IMR-90 (cell line): ENCODE measurements at regions not wholly inside any gene's neighbourhood (a gene's known extent, or its start where the extent isn't known, plus 50 kb on each side); places are given as distances from the start of the nearest gene placed in this dataset.

ENCODE experiments used
- ATAC-seq: fragments of 200-7000 bp; cut with Tn5 transposase; 2 replicates; pipeline ENCODE4 v1.9.1; 2020; ENCODE audit warnings: low read depth, mild to moderate bottlenecking, moderate library complexity
- BruUV-seq: library from RNA; stranded (reverse); fragments of 400-500 nt; replicated peaks from 2 replicates; lab custom pipeline; 2021; lab: Mats Ljungman, UMichigan
- CTCF ChIA-PET: fragments of 300-600 bp; formaldehyde crosslinking; extraction: SDS; loops from one replicate; lab custom pipeline; 2021; ENCODE audit warnings: antibody characterized with exemption; lab: Yijun Ruan, JAX
- POLR2A ChIA-PET: fragments of 300-600 bp; sonication (Branson Sonifier 250); formaldehyde crosslinking; loops from one replicate; lab custom pipeline; 2022; ENCODE audit warnings: antibody characterized with exemption; ENCODE audit not compliant: unreplicated experiment; lab: Charles Lee
- DNase-seq: peaks from one replicate; pipeline ENCODE4 v3.0.0; 2013
- H2AFZ ChIP-seq: replicated peaks from 2 replicates; pipeline ENCODE3; 2013; ENCODE audit warnings: low read length, mild to moderate bottlenecking; ENCODE audit not compliant: poor library complexity
- H2AK5ac ChIP-seq: 2 replicates; pipeline ENCODE4 v1.6.1; 2013; ENCODE audit warnings: low read depth, low read length, inconsistent platforms
- H2AK9ac ChIP-seq: replicated peaks from 2 replicates; pipeline ENCODE3; 2013; ENCODE audit warnings: mild to moderate bottlenecking, low read depth, low read length, moderate library complexity; ENCODE audit not compliant: poor library complexity
- H2BK120ac ChIP-seq: 2 replicates; pipeline ENCODE4 v1.6.1; 2013; ENCODE audit warnings: low read depth, low read length, inconsistent platforms
- H2BK15ac ChIP-seq: 3 replicates; pipeline ENCODE4 v1.6.1; 2013; ENCODE audit warnings: low read depth, low read length, inconsistent platforms
- H2BK20ac ChIP-seq: 2 replicates; pipeline ENCODE4 v1.6.1; 2013; ENCODE audit warnings: low read depth, mild to moderate bottlenecking, inconsistent platforms, low read length, moderate library complexity
- H2BK5ac ChIP-seq: 2 replicates; pipeline ENCODE4 v1.6.1; 2013; ENCODE audit warnings: mild to moderate bottlenecking, low read depth, low read length, inconsistent platforms; ENCODE audit not compliant: poor library complexity, severe bottlenecking
- H3K14ac ChIP-seq: replicated peaks from 2 replicates; pipeline ENCODE4 v1.6.1; 2013; ENCODE audit warnings: low read depth, low read length, inconsistent platforms
- H3K18ac ChIP-seq: 2 replicates; pipeline ENCODE4 v1.6.1; 2013; ENCODE audit warnings: low read depth, low read length, control low read depth
- H3K23ac ChIP-seq: 2 replicates; pipeline ENCODE4 v1.6.1; 2013; ENCODE audit warnings: low read depth, low read length, inconsistent platforms
- H3K27ac ChIP-seq: 2 replicates; pipeline ENCODE4 v1.5.1; 2013; ENCODE audit warnings: mild to moderate bottlenecking, control low read depth, low read length; ENCODE audit not compliant: insufficient read depth
- H3K27me3 ChIP-seq: 2 replicates; pipeline ENCODE4 v1.6.1; 2013; ENCODE audit warnings: low read length; ENCODE audit not compliant: control insufficient read depth, insufficient read depth
- H3K36me3 ChIP-seq: 2 replicates; pipeline ENCODE4 v1.6.1; 2013; ENCODE audit warnings: low read length, mixed read lengths; ENCODE audit not compliant: control insufficient read depth, insufficient read depth
- H3K4ac ChIP-seq: 2 replicates; pipeline ENCODE4 v1.6.1; 2013; ENCODE audit warnings: low read depth, low read length, inconsistent platforms
- H3K4me1 ChIP-seq: 2 replicates; pipeline ENCODE4 v1.6.1; 2013; ENCODE audit warnings: low read length, mixed read lengths; ENCODE audit not compliant: control insufficient read depth, insufficient read depth
- H3K4me2 ChIP-seq: 2 replicates; pipeline ENCODE4 v1.6.1; 2013; ENCODE audit warnings: low read depth, mild to moderate bottlenecking, control low read depth, low read length, moderate library complexity
- H3K4me3 ChIP-seq: 2 replicates; pipeline ENCODE4 v1.5.1; 2013; ENCODE audit warnings: low read depth, mild to moderate bottlenecking, control low read depth, low read length, moderate library complexity; ENCODE audit not compliant: insufficient read depth
- H3K56ac ChIP-seq: 2 replicates; pipeline ENCODE4 v1.6.1; 2013; ENCODE audit warnings: low read length, inconsistent platforms; ENCODE audit not compliant: insufficient read depth; ENCODE audit errors: extremely low read depth
- H3K79me1 ChIP-seq, 2 experiments: 2 replicates each; pipeline ENCODE4 v1.6.1; 2013; ENCODE audit warnings: low read length in 2 of 2, inconsistent platforms in 1 of 2, low read depth in 1 of 2
- H3K9ac ChIP-seq: 2 replicates; pipeline ENCODE4 v1.6.1; 2013; ENCODE audit warnings: low read depth, low read length, control low read depth
- H3K9me1 ChIP-seq: 2 replicates; pipeline ENCODE4 v1.6.1; 2013; ENCODE audit warnings: low read length, inconsistent platforms; ENCODE audit not compliant: insufficient read depth
- H3K9me3 ChIP-seq: 2 replicates; pipeline ENCODE4 v1.6.1; 2013; ENCODE audit warnings: low read length; ENCODE audit not compliant: control insufficient read depth, insufficient read depth
- H4K20me1 ChIP-seq: 2 replicates; pipeline ENCODE4 v1.6.1; 2013; ENCODE audit warnings: low read length, inconsistent platforms; ENCODE audit not compliant: insufficient read depth
- H4K5ac ChIP-seq: 2 replicates; pipeline ENCODE4 v1.6.1; 2013; ENCODE audit warnings: mild to moderate bottlenecking, low read depth, low read length, control low read depth
- H4K8ac ChIP-seq, 2 experiments: 2 replicates each; pipeline ENCODE4 v1.6.1; 2013; ENCODE audit warnings: low read depth in 2 of 2, low read length in 2 of 2, control low read depth in 1 of 2, inconsistent platforms in 1 of 2
- H4K91ac ChIP-seq: 2 replicates; pipeline ENCODE4 v1.6.1; 2013; ENCODE audit warnings: low read depth, low read length, inconsistent platforms; ENCODE audit not compliant: insufficient read depth
- BHLHE40 ChIP-seq: fragments of 150-350 bp; IDR thresholded peaks from 2 replicates; pipeline ENCODE4 v1.6.1; 2016; ENCODE audit warnings: mild to moderate bottlenecking, low read depth, low read length
- CEBPB ChIP-seq: IDR thresholded peaks from 2 replicates; pipeline ENCODE4 v1.6.1; 2012; ENCODE audit warnings: low read depth, low read length, improper control_type of control experiment
- FOS ChIP-seq: fragments of 150-350 bp; IDR thresholded peaks from 2 replicates; pipeline ENCODE4 v1.6.1; 2016; ENCODE audit warnings: low read depth, low read length
- MAFK ChIP-seq: IDR thresholded peaks from 2 replicates; pipeline ENCODE4 v1.6.1; 2012; ENCODE audit warnings: low read depth, low read length, improper control_type of control experiment
- MAZ ChIP-seq: IDR thresholded peaks from 2 replicates; pipeline ENCODE4 v1.6.1; 2012; ENCODE audit warnings: low read depth, mild to moderate bottlenecking, low read length, improper control_type of control experiment, moderate library complexity, borderline replicate concordance
- NFE2L2 ChIP-seq: fragments of 150-350 bp; IDR thresholded peaks from 2 replicates; pipeline ENCODE4 v1.6.1; 2016; ENCODE audit warnings: low read depth, mild to moderate bottlenecking, low read length
- POLR2A ChIP-seq: IDR thresholded peaks from 2 replicates; pipeline ENCODE4 v1.6.1; 2012; ENCODE audit warnings: mild to moderate bottlenecking, low read depth, low read length
- RCOR1 ChIP-seq: IDR thresholded peaks from 2 replicates; pipeline ENCODE4 v1.6.1; 2012; ENCODE audit warnings: mild to moderate bottlenecking, low read length, improper control_type of control experiment; ENCODE audit not compliant: insufficient replicate concordance
- RFX5 ChIP-seq: IDR thresholded peaks from 2 replicates; pipeline ENCODE4 v1.8.0; 2012; ENCODE audit warnings: low read depth, mild to moderate bottlenecking, low read length, moderate library complexity
- SMC3 ChIP-seq: fragments of 150-350 bp; IDR thresholded peaks from 2 replicates; pipeline ENCODE4 v1.6.1; 2016; ENCODE audit warnings: low read depth, mild to moderate bottlenecking, antibody characterized with exemption, low read length, moderate library complexity
- WGBS, 2 experiments: methylation state at CpG; one replicate each; pipeline versions ENCODE4 v1.1.5 to v1.1.7; 2013; ENCODE audit warnings: missing lambda C conversion rate in 2 of 2; ENCODE audit not compliant: insufficient read length in 1 of 2; ENCODE audit errors: extremely low coverage in 2 of 2; 5-methylcytosine and 5-hydroxymethylcytosine counted together
- dilution Hi-C: fragments of 300-500 bp; cut with HindIII; formaldehyde crosslinking; loops from one replicate; pipeline ENCODE4 v1.14.3; 2018; ENCODE audit warnings: low sequenced_read_pairs; ENCODE audit not compliant: unreplicated experiment
- in situ Hi-C: fragments of 300-500 bp; cut with MboI; formaldehyde crosslinking; loops from 3 replicates; pipeline ENCODE4 v1.14.3; 2019; ENCODE audit warnings: low sequenced_read_pairs, inconsistent platforms, mixed read lengths
- intact Hi-C: fragments of 100-400 bp; cut with micrococcal nuclease; formaldehyde crosslinking; loops from 2 replicates; pipeline ENCODE4 v1.10.0; 2022
- TF ChIP-seq, protein P1 (sequence below): fragments of 150-350 bp; IDR thresholded peaks from 2 replicates; pipeline ENCODE4 v1.6.1; 2017; ENCODE audit warnings: mild to moderate bottlenecking, antibody characterized with exemption, low read length, low read depth

DNA sequence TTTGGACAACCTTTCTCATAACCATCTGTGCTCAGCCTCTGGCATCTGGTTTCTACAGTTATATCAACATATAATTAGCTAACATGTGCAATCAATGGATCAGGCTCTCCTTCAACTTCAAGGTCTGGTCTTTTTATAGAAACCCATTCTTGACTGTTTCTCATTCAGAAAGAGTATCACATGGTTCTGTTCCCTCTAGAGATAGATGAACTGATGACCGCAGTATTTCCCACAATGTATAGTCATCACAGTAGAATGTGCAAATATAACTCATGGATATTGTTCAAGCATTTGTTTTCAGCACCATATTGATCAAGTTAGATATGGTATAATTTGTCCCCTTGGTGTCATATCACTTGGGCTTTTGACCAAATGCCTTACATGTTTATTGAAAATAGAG lies 656.2 kb downstream of the FRK start:
- Histone ChIP-seq H2AK9ac (no peak overlapping the region), H3K9me3 (peaks cover 2% of the 10 kb centered on the region; the same call in 1 of the 2 replicates), H4K20me1 (no peaks in the 10 kb centered on the region), H2BK15ac (no peak overlapping the region), H4K8ac (no peak overlapping the region), H3K9me1 (no peaks in the 10 kb centered on the region), H2BK120ac (no peak overlapping the region), H3K27ac (no peak overlapping the region), H3K4ac (no peak overlapping the region), H2BK20ac (no peak overlapping the region), H4K5ac (no peak overlapping the region), H3K4me1 (no peaks in the 10 kb centered on the region), H3K23ac (no peak overlapping the region), H3K27me3 (no peaks in the 10 kb centered on the region), H3K56ac (no peak overlapping the region), H3K18ac (no peak overlapping the region), H3K36me3 (no peaks in the 10 kb centered on the region), H2AFZ (no peak overlapping the region), H4K91ac (no peak overlapping the region), H2AK5ac (no peak overlapping the region), H3K79me1 (no peaks in the 10 kb centered on the region), H3K4me3 (no peak overlapping the region), H3K9ac (no peak overlapping the region), H3K14ac (no peak overlapping the region), H3K4me2 (no peak overlapping the region), H2BK5ac (no peak overlapping the region)
- no peak for TF ChIP-seq MAZ
- TF ChIP-seq, protein P1, sequence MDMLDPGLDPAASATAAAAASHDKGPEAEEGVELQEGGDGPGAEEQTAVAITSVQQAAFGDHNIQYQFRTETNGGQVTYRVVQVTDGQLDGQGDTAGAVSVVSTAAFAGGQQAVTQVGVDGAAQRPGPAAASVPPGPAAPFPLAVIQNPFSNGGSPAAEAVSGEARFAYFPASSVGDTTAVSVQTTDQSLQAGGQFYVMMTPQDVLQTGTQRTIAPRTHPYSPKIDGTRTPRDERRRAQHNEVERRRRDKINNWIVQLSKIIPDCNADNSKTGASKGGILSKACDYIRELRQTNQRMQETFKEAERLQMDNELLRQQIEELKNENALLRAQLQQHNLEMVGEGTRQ, result no peak
- no peak for TF ChIP-seq CEBPB
- TF ChIP-seq BHLHE40, result no peak
- no peak for TF ChIP-seq FOS
- TF ChIP-seq SMC3, result no peak
- no peak for TF ChIP-seq MAFK
- TF ChIP-seq RFX5, result no peak
- no peak for TF ChIP-seq RCOR1
- no peak for TF ChIP-seq NFE2L2
- TF ChIP-seq POLR2A, result no peak
- ChIA-PET CTCF (no interaction called here), POLR2A (no interaction called here)
- no CpG with 5 or more reads among the region's 1 CpG for WGBS, 2 experiments
- in situ Hi-C loops, result no loop called here
- no TSS peak for BruUV-seq
- intact Hi-C loops, result no loop called here
- ATAC-seq (no peak), DNase-seq (no peak)
- dilution Hi-C loops, result no loop called here
